ENCODE measurements at regions not wholly inside any gene's neighbourhood (a gene's known extent, or its start where the extent isn't known, plus 50 kb on each side); places are given as distances from the start of the nearest gene placed in this dataset.

GRCh38 chr6:10144772-10145171 is 270.1 kb downstream of the TFAP2A start:
- Histone ChIP-seq H3K4me3 (no peak overlapping the region), H3K9me3 (replicated peaks in 1 of 3) (no peaks in the 10 kb centered on the region), H3K27me3 (peaks cover 4% of the 10 kb centered on the region), H3K4me1 (replicated peaks in 1 of 2) (no peaks in the 10 kb centered on the region), H3K27ac (no peak overlapping the region), H3K36me3 (replicated peaks in 1 of 2) (no peaks in the 10 kb centered on the region)
- TF ChIP-seq CTCF (IDR thresholded peaks at IDR 0.05) (no peak), POLR2A (IDR thresholded peaks at IDR 0.05) (no peak)
- DNase-seq = no peak
- WGBS, 4 donors = 48 to 70% (median 61%) methylated on average over 1 of the region's 1 CpG
- intact Hi-C loops (cut with DNase I) = no loop called here

- no peak overlapping the region for H3K27ac ChIP-seq
- 55 to 69% (median 62%) methylated on average over 3 of the region's 3 CpGs for WGBS, 4 donors
- H3K9me3 ChIP-seq (replicated peaks in 1 of 3) = no peaks in the 10 kb centered on the region
- DNase-seq = no peak
- no peak overlapping the region for H3K4me3 ChIP-seq
- H3K36me3 ChIP-seq (replicated peaks in 1 of 2) = no peaks in the 10 kb centered on the region
- intact Hi-C loops (cut with DNase I) = no loop called here
- H3K4me1 ChIP-seq (replicated peaks in 1 of 2) = no peaks in the 10 kb centered on the region
- TF ChIP-seq POLR2A (IDR thresholded peaks at IDR 0.05) = no peak
- no peak for TF ChIP-seq CTCF (IDR thresholded peaks at IDR 0.05)
- H3K27me3 ChIP-seq = peaks cover 4% of the 10 kb centered on the region
Measured at GRCh38 chr6:10141746-10142443, 273.0 kb downstream of the TFAP2A start.

GRCh38 chr6:10140824-10141223 is 274.1 kb downstream of the TFAP2A start:
- TF ChIP-seq CTCF (IDR thresholded peaks at IDR 0.05) (no peak), POLR2A (IDR thresholded peaks at IDR 0.05) (no peak)
- Histone ChIP-seq H3K9me3 (replicated peaks in 1 of 3) (no peaks in the 10 kb centered on the region), H3K4me3 (no peak overlapping the region), H3K27me3 (peaks cover 4% of the 10 kb centered on the region), H3K27ac (no peak overlapping the region), H3K4me1 (replicated peaks in 1 of 2) (no peaks in the 10 kb centered on the region), H3K36me3 (replicated peaks in 1 of 2) (no peaks in the 10 kb centered on the region)
- DNase-seq = no peak
- 39 to 46% (median 46%) methylated on average over 3 of the region's 3 CpGs for WGBS, 4 donors
- intact Hi-C loops (cut with DNase I) = no loop called here

- WGBS, 4 donors = 53 to 63% (median 60%) methylated on average over 3 of the region's 3 CpGs
- Histone ChIP-seq H3K27ac (no peak overlapping the region), H3K36me3 (replicated peaks in 1 of 2) (no peaks in the 10 kb centered on the region), H3K27me3 (peaks cover 4% of the 10 kb centered on the region), H3K4me1 (replicated peaks in 1 of 2) (no peaks in the 10 kb centered on the region), H3K9me3 (replicated peaks in 1 of 3) (no peaks in the 10 kb centered on the region), H3K4me3 (no peak overlapping the region)
- TF ChIP-seq POLR2A (IDR thresholded peaks at IDR 0.05) (no peak), CTCF (IDR thresholded peaks at IDR 0.05) (no peak)
- DNase-seq = no peak
- intact Hi-C loops (cut with DNase I) = no loop called here
Measured at GRCh38 chr6:10140136-10140535, 274.7 kb downstream of the TFAP2A start.
